ENCODE measurements at regions not wholly inside any gene's neighbourhood (a gene's known extent, or its start where the extent isn't known, plus 50 kb on each side); places are given as distances from the start of the nearest gene placed in this dataset.
"Not testable (repeated sequence)": the region's sequence is repeated elsewhere in the genome, so short reads cannot be mapped to it uniquely, and the experiment has no call there.

DNA sequence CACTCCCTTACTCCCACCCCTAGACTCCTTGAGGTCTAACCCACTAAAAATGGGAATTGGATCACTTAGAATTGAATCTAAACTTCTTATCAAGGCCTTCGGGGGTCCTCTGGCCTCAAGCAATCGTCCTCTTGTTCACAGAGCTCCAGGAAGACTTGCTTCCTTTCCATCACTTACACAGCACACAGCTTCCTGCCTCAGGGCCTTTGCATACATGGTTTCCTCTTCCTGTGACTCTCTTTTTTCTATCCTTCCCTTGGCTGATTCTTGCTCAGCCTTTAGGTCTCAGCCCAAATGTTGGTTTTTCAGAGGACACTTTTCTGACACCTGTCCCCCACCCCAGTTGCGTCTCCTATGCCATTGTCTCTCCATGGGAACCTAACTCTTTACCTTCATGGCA, 50.0 kb upstream of the ALDH1B1 start:
- DNase-seq, result no peak

DNA sequence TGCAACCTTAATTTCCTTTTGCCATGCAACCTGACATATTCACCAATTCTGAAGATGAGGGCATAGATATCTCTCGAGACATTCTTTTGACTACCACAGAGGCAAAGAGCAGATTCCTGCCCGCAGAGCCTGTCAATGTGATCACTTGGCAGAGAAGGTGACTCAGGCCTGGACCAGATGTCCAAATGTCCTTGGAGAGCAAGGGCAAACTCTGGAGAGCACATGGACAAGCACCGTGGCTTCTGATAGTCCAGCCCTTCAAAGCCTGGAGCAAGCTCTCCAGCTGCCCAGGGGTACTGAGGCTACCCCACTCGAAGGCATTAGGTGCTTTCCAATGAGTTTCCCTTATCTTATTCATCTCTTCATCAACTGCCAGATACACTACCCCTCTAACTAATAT, 50.4 kb upstream of the ALDH1B1 start:
- no peak for DNase-seq

DNA sequence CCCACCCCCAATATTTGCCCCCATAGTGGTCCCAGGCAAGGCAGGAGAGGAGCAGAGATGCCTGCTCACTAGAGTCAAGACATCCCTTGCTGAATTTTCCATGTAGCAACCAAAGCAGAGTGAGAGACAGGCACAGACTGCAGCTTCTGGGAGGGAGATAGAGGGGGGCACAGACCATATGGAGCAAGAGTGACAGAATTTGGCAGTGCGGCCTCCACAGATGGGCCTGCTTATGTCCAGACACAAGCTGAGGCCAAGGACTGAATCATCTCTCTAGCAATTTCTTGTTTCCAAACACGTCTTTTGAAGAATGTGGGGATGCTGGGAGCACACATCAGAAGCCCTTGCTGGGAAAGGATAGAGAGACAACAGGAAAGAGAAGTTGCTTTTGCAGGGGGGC, 53.0 kb upstream of the ALDH1B1 start:
- DNase-seq, result no peak

DNA sequence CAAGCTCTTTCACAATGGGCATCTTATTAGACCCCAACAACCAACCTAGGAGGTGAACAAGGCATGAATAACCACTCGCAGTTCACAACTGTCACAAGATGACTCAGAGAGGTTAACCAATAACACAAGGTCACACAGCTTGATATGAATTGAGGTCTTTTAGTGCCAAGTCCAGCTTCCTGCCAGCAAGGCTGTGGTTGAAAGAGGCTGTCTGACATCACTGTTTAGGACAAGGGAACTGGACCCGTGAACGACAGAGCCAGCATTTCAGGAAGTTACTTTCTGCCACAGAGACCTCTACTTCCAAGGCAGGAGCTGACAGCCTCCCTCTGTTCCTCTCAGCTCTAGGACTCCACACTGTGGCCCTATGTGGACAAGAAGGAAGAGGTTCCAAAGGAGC, 53.4 kb upstream of the ALDH1B1 start:
- no peak for DNase-seq

DNA sequence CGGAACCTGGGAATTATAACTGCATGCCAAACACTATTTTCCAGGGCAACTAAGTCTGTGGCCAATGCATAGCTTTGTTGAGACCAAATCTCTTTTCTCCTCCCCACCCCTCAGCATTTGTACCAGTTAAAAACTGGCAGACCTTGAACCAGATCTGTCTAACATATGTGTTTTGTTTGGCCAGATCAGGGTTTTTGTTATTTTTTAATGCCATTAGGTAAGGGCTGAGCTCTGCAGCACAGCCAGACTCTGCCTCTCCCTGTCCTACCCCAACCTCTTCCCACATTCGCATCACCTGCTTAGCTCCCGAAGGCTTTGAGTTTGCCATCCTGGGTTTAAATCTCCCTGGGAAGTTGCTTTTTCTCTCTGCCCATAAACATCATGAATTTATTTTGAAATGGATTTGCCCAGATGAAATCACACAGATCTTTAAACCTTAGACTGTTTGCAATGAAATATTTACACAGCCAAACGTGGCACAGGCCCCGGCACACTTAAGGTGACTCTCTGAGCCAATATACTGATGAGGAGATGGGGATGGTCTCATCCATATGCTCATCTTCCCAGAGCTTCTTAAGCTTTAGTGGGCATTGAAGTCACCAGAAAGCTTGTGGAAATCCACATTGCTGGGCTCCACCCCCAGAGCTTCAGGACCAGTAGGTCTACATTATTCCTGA, 54.0 kb upstream of the ALDH1B1 start:
- DNase-seq, result no peak

DNA sequence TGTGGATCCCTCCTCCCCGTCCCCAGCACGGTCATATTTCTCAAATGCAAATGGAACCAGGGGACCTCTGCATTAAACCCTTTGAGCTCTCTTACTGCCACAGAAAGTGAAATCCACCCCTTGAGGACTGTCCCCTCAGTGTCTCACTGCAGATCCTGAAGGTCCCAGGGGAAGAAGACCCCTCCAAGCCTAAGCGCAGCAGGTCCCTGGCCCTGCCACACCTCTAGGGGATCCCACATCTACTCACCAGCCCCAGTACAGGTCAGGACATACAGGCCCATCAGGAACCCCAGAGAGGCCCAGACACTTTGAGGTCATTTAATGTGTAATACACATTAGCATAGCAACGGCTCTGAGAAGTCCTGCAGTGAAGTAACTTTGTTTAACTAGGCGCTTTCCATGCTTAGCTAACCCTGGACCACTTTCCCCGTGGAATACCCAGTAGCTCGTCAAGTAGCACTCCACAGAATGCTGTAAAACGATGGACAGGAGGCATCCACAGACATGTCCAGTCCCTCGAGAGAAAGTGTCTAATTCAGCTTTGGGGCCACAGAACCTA, 54.7 kb upstream of the ALDH1B1 start:
- no peak for DNase-seq

DNA sequence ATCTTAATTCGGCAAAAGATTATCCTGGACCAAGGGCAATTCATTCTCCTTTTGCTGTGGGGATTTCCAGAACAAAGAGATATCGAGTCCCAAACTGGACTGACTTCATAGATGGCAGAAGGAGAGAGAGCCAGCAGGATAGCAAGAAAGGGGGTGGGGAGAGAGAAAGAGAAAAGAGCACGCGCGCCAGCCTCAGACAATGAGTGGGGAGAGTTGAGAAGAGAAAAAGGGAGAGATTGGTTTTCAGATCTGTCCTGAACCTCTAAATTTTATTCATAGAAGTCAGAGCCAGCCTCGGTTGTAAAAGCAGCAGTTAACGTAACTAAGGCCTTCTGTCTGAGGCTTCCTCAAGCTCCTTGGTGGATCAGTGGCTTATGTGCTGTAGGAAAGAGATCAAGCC, 55.3 kb upstream of the ALDH1B1 start:
- DNase-seq, result no peak

DNA sequence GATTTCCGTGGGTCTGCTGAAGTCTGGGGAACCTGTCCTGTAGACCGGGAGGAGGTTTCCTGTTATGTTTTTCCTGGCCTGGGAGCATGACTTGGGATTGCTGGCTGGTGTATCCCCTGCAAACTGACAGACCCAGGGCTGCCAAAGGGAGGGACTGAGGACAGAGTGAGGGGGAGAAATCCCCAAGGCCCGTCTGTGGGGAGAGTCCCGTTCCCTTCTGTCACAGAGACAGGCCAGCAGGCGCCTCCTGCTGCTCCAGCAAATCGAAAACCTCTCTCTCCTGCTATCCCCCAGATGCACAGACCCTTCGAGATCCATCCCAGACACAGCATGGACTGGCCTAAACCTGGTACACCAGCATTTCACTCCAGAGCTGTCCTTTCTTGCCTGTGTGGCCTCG, 56.2 kb upstream of the ALDH1B1 start:
- no peak for DNase-seq

DNA sequence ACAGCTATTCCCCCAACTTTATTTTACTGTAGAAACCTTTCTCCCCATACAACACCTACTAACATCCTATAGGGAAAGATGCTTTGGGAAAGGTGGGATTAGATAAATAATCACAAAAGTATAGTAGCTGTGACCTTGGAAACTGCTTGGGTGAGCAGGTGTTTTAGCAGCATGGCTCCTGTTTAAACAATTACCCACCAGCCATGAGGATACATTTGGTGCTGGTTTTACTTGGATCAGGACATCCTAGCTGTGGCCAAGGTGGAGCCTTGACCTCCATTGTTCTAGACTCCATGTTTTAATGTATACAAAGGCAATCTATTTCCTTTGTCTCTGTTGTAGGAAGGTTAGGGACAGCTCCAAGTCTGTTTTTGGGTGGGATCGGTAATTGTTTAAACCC, 56.8 kb upstream of the ALDH1B1 start:
- DNase-seq, result no peak

DNA sequence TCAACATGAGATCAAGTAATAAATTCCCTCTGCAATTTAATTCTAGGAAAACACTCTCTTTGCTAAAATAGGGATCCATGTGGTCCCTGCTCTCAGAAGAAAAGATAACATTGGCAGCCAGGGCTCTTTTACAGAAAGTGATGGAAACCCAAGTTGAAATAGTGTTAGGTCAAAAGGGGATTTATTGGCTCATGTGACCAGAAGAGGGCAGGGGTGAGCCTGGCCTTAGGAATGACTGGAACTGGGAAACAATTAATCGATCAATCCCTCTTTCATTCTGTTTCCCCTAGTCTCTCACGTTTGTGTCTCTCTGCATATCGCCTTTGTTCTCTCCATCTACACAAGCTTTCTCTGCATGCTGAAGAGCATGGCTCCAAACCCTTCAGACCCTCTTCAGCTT, 58.3 kb upstream of the ALDH1B1 start:
- DNase-seq, result peak; percentile 24

DNA sequence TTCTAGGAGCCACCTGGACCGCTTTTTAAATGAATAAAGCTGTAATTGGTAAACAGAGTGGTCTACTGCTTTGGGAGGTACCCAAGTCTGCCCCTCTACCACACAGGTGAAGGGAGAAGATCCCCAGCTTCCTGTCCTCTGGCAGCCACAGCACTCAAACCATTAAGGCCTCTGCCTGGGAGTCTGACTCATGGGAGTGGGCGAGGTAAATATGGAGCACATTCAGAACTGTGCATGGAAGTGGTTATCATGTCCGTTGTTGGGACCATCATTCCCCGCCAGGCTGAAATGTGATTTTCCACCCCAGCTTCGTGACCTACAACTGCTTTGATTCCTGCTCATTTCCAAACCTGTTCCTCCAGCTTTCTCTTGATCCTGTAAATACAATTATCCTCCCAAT, 59.5 kb upstream of the ALDH1B1 start:
- DNase-seq, result peak; percentile 6

DNA sequence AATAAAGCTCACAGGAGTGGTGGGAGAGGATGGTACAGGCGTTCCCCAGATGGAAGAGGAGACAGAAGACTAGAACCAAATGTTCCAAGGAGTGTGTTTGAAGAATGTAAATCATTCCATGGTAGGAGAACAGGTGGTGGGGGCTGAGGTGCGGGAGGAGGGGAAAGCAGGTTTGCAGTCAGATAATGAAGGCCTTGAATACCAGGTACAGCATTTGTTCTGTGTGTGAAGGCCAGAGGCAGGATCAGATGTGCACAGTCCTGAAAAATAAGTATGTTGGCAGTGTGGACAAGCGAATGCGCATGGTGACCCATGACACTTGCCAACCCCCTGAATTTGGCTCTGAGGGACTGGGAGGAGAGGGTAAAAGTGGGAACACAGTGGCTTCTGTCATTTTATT, 59.9 kb upstream of the ALDH1B1 start:
- DNase-seq, result no peak

DNA sequence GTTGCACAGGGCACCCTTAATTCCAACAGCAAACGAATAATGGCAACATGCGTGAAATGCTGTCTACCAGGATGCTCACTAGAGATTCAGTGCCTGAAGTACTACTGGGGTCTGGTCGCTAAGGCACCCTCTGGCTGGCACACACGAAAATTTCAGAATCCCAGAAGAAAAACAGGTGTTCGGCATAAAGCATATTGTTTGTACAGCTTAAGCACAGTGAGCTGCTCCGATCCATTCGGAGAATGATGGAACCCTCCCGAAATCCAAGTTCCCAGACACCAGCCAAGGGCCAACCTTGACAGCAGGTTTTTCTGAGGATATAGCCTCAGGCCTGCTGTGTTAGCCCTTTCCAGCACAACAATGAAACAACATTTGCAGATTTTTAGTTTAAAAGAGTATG, 61.4 kb upstream of the ALDH1B1 start:
- no peak for DNase-seq

DNA sequence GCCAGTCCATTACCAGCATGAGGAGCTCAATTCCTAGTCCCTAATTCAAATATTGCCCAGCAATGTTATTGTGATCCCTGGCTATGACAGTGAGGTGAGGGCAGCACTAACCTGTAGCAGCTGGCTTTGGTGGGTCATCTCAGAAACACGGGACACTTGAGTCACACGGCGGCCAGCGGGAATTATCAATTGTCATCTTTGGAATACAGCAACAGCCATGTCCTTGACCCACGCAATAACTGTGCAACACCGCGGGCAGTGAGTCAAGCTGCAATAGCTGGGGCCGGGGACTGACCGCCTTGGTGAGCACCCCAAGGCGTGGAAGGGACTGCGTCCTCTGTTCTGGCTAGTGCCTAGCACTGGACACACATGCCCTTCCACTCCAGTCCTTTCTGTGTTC, 62.5 kb upstream of the ALDH1B1 start:
- no peak for DNase-seq

DNA sequence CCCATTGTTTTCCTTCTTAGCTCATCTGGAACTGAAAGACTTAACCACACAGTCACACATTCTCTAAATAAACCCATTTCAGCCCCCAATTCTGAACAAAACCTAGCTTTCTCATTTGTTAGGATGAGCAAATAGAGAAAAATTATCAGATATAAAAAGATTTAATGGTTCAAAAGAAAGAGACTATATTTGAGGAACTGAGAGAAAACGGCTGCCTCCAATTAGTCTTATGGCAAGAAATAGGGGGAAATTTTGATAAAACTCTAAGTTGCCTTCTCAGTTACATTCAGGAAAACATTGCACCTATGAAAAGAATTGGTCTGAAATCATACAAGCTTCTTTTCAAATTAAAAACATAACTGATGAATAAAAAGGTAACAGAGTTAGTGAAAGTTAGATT, 63.7 kb upstream of the ALDH1B1 start:
- no peak for DNase-seq

DNA sequence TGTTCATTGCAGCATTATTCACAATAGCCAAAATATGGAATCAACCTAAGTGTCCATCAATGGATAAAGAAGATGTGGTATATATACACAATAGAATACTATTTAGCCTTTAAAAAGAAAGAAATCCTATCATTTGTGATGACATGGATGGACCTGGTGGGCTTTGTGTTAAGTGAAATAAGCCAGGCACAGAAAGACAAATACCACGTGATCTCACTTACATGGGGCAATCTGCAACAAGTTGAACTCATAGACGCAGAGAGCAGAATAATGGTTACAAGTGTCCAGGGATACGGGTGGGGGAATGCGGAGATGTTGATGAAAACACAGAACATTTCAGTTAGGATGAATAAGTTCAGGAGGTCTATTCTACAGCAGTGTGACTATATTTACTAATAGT, 66.4 kb upstream of the ALDH1B1 start:
- DNase-seq, result no peak

DNA sequence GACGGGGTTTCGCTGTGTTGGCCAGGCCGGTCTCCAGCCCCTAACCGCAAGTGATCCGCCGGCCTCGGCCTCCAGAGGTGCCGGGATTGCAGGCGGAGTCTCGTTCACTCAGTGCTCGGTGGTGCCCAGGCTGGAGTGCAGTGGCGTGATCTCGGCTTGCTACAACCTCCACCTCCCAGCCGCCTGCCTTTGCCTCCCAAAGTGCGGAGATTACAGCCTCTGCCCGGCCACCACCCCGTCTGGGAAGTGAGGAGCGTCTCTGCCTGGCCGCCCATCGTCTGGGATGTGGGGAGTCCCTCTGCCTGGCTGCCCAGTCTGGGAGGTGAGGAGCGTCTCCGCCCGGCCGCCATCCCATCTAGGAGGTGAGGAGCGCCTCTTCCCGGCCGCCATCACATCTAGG, 68.3 kb upstream of the ALDH1B1 start:
- not testable (repeated sequence) for DNase-seq

DNA sequence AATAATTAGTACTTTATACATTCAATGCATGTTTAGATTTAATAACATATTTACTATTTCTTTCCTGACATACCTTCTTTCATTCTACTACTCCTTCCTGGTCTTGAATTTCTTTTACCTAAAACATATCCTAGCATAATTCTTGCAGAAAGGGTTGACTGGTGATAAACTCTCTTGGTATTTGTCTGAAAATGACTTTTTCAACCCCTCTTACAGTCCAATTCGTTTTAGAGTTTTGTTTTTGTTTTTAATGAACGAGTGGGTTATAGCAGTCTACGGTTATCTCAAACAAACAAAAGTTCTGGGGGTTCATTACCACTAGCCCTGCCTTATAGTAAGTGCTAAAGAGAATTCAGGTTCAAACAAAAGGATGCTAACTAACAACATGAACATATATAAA, 69.6 kb upstream of the ALDH1B1 start:
- no peak for DNase-seq

DNA sequence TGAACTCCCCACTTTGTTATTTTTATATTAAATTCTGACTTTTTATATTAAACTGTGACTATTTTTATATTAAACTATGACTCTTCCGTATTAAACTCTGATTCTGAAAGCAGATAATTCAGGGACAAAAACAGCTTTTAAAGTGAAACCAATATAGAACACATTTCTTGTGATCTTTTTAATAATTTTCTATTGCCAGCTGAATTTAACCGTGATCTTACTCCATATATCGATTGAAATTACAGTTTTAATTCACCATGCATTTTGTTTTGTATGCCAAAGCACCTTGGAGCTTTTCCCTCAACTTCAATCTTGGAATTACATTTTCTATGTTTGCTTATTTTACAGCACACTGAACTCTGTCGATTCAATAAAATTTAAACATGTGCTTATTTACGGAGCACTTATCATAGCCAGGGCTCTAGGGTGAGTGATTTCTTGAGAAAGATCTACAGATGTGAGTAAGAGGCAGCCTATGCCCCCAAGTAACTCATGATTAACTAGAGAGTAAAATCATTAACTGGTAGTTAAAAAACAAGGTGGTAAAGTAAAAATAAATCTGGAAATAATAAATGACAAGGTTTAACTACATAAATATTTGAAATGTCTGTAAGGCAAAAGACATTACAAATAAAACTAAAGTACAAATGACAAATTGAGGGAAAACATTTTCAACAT, 72.9 kb upstream of the ALDH1B1 start:
- DNase-seq, result peak; percentile 19

DNA sequence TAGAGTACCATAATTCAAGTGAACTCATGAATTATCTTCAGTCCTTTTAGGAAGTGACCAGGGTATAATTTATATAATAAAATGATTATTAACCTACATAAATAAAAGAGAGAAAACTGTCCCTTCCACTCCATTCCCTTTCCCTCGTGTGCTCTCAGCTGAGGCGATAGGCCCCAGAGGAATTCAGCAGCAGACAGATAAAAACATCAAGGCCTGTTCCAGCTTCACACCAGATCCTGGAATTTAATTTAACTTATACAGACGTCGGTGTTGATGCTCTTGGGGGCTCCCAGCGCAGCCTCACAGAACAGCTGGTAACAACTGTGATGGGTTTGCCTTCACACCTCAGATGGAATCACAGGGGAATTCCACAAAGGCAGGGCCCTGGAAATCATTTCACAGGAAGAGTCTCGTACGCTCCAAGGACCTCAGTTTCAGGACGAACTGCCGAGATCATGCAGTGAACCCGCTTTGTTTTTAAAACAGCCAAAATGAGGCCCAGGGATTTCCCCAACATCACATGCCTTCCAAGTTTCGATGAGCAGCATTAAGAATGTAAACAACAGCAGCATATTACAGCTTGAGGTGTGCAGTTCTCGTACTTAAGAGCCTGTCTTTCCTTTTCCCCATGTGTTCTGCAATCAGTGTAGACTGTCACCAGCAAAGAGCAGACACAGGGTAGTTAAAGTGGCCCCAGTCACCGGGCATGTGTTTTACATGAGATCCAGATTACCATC, 73.6 kb upstream of the ALDH1B1 start:
- DNase-seq, result peak; percentile 64

DNA sequence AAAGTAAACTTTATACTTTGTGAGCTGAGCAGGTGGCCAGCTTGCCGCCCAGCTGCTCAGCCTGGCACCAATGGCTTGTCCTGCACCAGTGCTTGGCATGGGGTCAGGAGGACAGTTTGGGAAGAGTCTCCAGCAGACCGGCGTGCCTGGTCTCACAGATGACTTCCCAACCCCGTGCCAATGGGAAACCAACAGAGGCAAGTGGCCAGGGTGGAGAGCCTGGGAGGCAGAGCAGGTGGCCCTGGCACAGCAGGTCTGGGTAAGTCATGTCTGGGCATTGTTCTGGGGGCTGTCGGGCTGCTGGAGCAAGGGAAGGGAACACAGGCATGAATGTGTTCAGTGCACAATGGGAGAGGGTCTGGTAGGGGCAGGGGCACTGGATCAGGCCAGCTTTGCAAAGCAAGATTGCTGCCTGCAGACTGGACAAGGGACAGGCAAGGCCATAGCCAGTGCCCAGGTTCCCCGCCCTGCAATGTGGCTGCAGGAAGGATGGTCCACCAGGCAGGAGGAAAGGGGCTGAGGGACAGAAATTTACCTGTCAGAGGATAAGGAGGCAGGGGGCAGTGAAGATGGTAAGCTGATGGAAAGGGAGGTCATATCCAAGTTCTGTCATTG, 76.2 kb upstream of the ALDH1B1 start:
- DNase-seq, result peak; percentile 47

DNA sequence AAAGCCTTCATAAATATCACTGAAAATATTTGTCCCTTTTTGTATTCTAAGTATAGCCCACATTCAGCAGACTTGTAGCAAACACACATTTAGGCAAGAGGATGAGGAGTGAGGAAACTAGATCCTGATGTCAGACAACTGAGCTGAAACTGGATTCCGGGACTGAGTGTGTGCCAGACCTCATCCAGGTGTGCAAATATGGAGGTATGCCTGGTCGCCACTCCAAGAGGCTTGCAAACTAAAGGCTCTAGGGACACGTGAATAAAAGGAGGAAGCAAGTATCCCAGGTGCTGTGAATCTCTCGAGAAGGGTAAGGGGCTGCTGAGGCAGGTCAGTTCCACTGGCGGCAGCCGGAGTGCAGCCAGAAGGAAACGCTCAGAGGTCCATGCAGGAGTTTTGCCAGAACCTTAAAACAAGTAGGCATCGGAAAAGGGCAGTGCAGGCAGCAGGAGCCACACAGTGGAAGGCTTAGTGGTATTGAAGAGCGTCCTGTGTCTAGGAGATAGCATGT, 77.4 kb upstream of the ALDH1B1 start:
- DNase-seq, result peak; percentile 95

DNA sequence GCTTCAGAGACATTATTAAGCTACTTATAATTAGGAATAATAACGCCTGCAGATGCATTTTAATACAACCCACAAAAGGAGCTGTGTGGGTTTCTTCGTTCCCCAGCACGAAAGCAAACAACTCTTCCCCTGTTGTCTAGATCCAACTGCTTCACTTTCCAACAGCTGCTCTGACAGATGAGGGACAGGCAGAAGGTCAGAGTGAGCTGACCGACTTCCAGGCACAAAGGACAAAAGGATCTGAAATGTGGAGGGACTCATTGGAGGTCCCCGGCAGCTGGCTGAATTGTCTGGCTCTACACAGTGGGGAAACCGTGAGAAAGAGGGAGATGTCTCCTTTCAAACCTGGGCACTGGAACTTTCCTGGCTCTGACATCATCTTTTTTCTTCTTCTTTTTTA, 79.1 kb upstream of the ALDH1B1 start:
- DNase-seq, result peak; percentile 7
